Esophagus muscularis mucosa (tissue), 3 donors: ENCODE measurements at regions not wholly inside any gene's neighbourhood (a gene's known extent, or its start where the extent isn't known, plus 50 kb on each side); places are given as distances from the start of the nearest gene placed in this dataset.

Experiments used
- EP300 ChIP-seq: sonication (generic); formaldehyde crosslinking; IDR thresholded peaks from one replicate; pipeline ENCODE4 v1.6.1; 2017; ENCODE audit warnings: antibody characterized with exemption
- TF ChIP-seq, protein P1 (sequence below), 3 experiments: fragments of 200-600 bp in 2 of 3; fragments of 450-650 bp in 1 of 3; sonication (generic) in 2 of 3; IDR thresholded peaks; one replicate each; pipeline ENCODE4 v1.5.1; 2017 to 2019; ENCODE audit warnings: antibody characterized with exemption in 3 of 3, mild to moderate bottlenecking in 2 of 3, moderate library complexity in 1 of 3

DNA sequence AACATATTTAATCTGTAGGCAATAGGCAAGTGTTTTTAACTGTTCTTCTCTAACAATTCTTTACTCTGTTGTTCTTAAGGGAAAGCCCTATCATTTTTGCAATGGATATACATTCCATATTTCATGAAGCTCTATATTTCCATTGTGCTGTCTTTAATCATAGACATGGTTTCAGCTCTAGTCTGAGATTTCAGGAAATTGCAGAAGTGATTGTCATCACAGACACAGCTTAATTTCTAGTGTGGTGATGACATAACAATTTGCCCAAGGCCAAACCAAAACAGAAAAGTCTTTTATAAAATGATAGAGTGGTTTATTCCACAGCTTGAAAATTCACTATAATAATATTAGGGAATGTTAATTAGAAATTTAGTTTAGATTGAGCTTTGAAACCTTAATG is 494.1 kb upstream of the SEMA3A start:
- no peak for TF ChIP-seq EP300
- TF ChIP-seq, protein P1, sequence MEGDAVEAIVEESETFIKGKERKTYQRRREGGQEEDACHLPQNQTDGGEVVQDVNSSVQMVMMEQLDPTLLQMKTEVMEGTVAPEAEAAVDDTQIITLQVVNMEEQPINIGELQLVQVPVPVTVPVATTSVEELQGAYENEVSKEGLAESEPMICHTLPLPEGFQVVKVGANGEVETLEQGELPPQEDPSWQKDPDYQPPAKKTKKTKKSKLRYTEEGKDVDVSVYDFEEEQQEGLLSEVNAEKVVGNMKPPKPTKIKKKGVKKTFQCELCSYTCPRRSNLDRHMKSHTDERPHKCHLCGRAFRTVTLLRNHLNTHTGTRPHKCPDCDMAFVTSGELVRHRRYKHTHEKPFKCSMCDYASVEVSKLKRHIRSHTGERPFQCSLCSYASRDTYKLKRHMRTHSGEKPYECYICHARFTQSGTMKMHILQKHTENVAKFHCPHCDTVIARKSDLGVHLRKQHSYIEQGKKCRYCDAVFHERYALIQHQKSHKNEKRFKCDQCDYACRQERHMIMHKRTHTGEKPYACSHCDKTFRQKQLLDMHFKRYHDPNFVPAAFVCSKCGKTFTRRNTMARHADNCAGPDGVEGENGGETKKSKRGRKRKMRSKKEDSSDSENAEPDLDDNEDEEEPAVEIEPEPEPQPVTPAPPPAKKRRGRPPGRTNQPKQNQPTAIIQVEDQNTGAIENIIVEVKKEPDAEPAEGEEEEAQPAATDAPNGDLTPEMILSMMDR (IDR thresholded peaks at IDR 0.05) = no peak
